ENCODE measurements at regions not wholly inside any gene's neighbourhood (a gene's known extent, or its start where the extent isn't known, plus 50 kb on each side); places are given as distances from the start of the nearest gene placed in this dataset.

GRCh38 chrX:15107367-15107988 is 162.4 kb downstream of the ASB9 start:
- no peak overlapping the region for H3K9ac ChIP-seq (ENCODE audit: insufficient read depth, low read length)
- no peak overlapping the region for H3K4me2 ChIP-seq (ENCODE audit: extremely low read depth, insufficient read depth, low read length)
- H3K4me1 ChIP-seq (ENCODE audit: control insufficient read depth, extremely low read depth, insufficient read depth, low read length), result no peaks in the 10 kb centered on the region
- H3K27me3 ChIP-seq (ENCODE audit: control insufficient read depth, insufficient read depth, low read length), result no peaks in the 10 kb centered on the region
- H3K36me3 ChIP-seq (ENCODE audit: control insufficient read depth, insufficient read depth, low read length), result no peaks in the 10 kb centered on the region
- no peak overlapping the region for H3K27ac ChIP-seq (ENCODE audit: insufficient read depth, low read length)
- H3K9me3 ChIP-seq (ENCODE audit: control insufficient read depth, insufficient read depth, low read depth, low read length), result no peaks in the 10 kb centered on the region
- no peak for DNase-seq (ENCODE audit: low read depth in 2 of 2)
- H4K20me1 ChIP-seq (ENCODE audit: control insufficient read depth, extremely low read depth, insufficient read depth, low read length), result no peaks in the 10 kb centered on the region
- H2AFZ ChIP-seq (ENCODE audit: low read length), result no peak overlapping the region
- H3K4me3 ChIP-seq (replicated peaks in 1 of 4; ENCODE audit: control extremely low read depth in 1 of 4, insufficient read depth in 1 of 4, low read depth in 3 of 4, low read length in 4 of 4), result no peak overlapping the region
- H3K79me2 ChIP-seq (ENCODE audit: control insufficient read depth, insufficient read depth, low read length), result no peaks in the 10 kb centered on the region
- TF ChIP-seq EZH2 (IDR thresholded peaks at IDR 0.05; ENCODE audit: low read length, missing control alignments) (no peak), CTCF (conservative IDR thresholded peaks at IDR 0.05 in 1 of 2, IDR thresholded peaks at IDR 0.05 in 1 of 2; ENCODE audit: low read depth in 1 of 2, low read length in 2 of 2) (no peak)

GRCh38 chrX:15098505-15098904 is 171.4 kb downstream of the ASB9 start:
- H3K36me3 ChIP-seq (ENCODE audit: control insufficient read depth, insufficient read depth, low read length), result no peaks in the 10 kb centered on the region
- no peak overlapping the region for H3K27ac ChIP-seq (ENCODE audit: insufficient read depth, low read length)
- no peaks in the 10 kb centered on the region for H3K79me2 ChIP-seq (ENCODE audit: control insufficient read depth, insufficient read depth, low read length)
- H3K9ac ChIP-seq (ENCODE audit: insufficient read depth, low read length), result no peak overlapping the region
- no peaks in the 10 kb centered on the region for H4K20me1 ChIP-seq (ENCODE audit: control insufficient read depth, extremely low read depth, insufficient read depth, low read length)
- no peaks in the 10 kb centered on the region for H3K9me3 ChIP-seq (ENCODE audit: control insufficient read depth, insufficient read depth, low read depth, low read length)
- TF ChIP-seq EZH2 (IDR thresholded peaks at IDR 0.05; ENCODE audit: low read length, missing control alignments), result no peak
- TF ChIP-seq CTCF (conservative IDR thresholded peaks at IDR 0.05 in 1 of 2, IDR thresholded peaks at IDR 0.05 in 1 of 2; ENCODE audit: low read depth in 1 of 2, low read length in 2 of 2), result no peak
- no peak overlapping the region for H2AFZ ChIP-seq (ENCODE audit: low read length)
- H3K4me1 ChIP-seq (ENCODE audit: control insufficient read depth, extremely low read depth, insufficient read depth, low read length), result no peaks in the 10 kb centered on the region
- H3K4me3 ChIP-seq (replicated peaks in 1 of 4; ENCODE audit: control extremely low read depth in 1 of 4, insufficient read depth in 1 of 4, low read depth in 3 of 4, low read length in 4 of 4), result no peak overlapping the region
- no peaks in the 10 kb centered on the region for H3K27me3 ChIP-seq (ENCODE audit: control insufficient read depth, insufficient read depth, low read length)
- H3K4me2 ChIP-seq (ENCODE audit: extremely low read depth, insufficient read depth, low read length), result no peak overlapping the region
- DNase-seq (ENCODE audit: low read depth in 2 of 2), result no peak

GRCh38 chrX:15087747-15088146 is 182.1 kb downstream of the ASB9 start:
- H3K27ac ChIP-seq (ENCODE audit: insufficient read depth, low read length), result no peak overlapping the region
- no peaks in the 10 kb centered on the region for H3K9me3 ChIP-seq (ENCODE audit: control insufficient read depth, insufficient read depth, low read depth, low read length)
- H3K4me3 ChIP-seq (replicated peaks in 1 of 4; ENCODE audit: control extremely low read depth in 1 of 4, insufficient read depth in 1 of 4, low read depth in 3 of 4, low read length in 4 of 4), result no peak overlapping the region
- TF ChIP-seq EZH2 (IDR thresholded peaks at IDR 0.05; ENCODE audit: low read length, missing control alignments), result no peak
- TF ChIP-seq CTCF (conservative IDR thresholded peaks at IDR 0.05 in 1 of 2, IDR thresholded peaks at IDR 0.05 in 1 of 2; ENCODE audit: low read depth in 1 of 2, low read length in 2 of 2), result no peak
- no peaks in the 10 kb centered on the region for H3K27me3 ChIP-seq (ENCODE audit: control insufficient read depth, insufficient read depth, low read length)
- no peak for DNase-seq (ENCODE audit: low read depth in 2 of 2)
- no peaks in the 10 kb centered on the region for H3K36me3 ChIP-seq (ENCODE audit: control insufficient read depth, insufficient read depth, low read length)
- no peak overlapping the region for H2AFZ ChIP-seq (ENCODE audit: low read length)
- H3K4me1 ChIP-seq (ENCODE audit: control insufficient read depth, extremely low read depth, insufficient read depth, low read length), result no peaks in the 10 kb centered on the region
- H3K9ac ChIP-seq (ENCODE audit: insufficient read depth, low read length), result no peak overlapping the region
- H4K20me1 ChIP-seq (ENCODE audit: control insufficient read depth, extremely low read depth, insufficient read depth, low read length), result no peaks in the 10 kb centered on the region
- H3K4me2 ChIP-seq (ENCODE audit: extremely low read depth, insufficient read depth, low read length), result no peak overlapping the region
- H3K79me2 ChIP-seq (ENCODE audit: control insufficient read depth, insufficient read depth, low read length), result no peaks in the 10 kb centered on the region

Data from fibroblast of lung (primary cell).